GM19468 (cell line): ENCODE measurements at regions not wholly inside any gene's neighbourhood (a gene's known extent, or its start where the extent isn't known, plus 50 kb on each side); places are given as distances from the start of the nearest gene placed in this dataset.
A peak's percentile ranks its signal among the peaks of the same experiment; 100 is the strongest.
"Not testable (repeated sequence)": the region's sequence is repeated elsewhere in the genome, so short reads cannot be mapped to it uniquely, and the experiment has no call there.

Experiments
- ATAC-seq: cut with Tn5 transposase; IDR thresholded peaks from one replicate; pipeline ENCODE4 v1.9.1; 2021; ENCODE audit warnings: mild to moderate bottlenecking, moderate library complexity, moderate number of reproducible peaks; ENCODE audit not compliant: unreplicated experiment; ENCODE audit errors: extremely low read depth

- no peak for ATAC-seq
These were observed 152.2 kb downstream of the LIPI start for GRCh38 chr21:14058566-14058965.

DNA sequence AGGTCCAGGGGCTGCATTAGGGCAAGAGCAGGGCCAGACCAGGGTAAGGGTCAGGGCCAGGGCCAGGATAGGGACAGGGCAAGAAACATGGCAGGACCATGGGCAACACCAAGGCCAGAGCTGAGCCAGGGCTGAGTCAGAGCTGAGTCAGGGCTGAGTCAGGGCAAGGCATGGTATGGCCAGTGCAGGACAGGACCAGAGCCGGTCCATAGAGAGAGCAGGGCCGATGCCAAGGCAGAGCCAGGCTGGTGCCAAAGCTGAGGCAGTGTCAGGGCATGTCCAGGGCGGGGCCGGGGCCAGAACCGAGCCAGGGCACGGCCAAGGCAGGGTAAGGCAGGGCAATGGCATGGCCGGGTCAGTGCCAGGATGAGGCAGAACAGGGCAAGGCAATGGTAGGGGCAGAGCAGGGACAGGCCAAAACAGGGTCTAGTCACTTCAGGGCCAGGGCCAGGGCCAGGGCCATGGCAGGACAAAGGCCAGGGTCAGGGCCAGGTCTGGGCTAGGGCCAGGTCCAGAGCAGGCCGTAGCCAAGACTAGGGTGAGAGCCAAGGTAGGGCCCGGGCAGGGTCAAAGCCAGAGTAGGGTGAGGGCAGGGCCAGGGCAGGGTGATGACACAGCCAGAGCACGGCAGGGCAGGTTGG, 152.8 kb downstream of the LIPI start:
- not testable (repeated sequence) for ATAC-seq

DNA sequence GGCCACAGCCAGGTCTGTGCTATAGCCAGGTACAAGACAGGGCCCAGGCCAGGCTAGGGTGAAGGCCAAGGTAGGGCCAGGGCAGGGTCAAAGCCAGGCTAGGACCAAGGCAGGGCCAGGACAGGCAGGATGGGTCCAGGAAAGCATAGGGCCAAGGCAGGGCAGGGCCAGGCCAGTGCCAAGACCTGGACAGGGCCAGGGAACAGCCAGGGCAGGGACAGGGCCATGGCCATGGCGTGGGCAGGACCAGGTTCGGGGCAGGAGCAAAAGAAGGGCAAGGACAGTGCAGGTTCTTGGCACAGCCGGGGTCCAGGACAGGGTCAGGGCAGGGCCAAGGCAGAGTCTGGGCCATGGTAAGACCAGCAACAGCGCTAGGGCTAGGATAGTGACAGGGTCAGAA, 153.4 kb downstream of the LIPI start:
- ATAC-seq: no peak

DNA sequence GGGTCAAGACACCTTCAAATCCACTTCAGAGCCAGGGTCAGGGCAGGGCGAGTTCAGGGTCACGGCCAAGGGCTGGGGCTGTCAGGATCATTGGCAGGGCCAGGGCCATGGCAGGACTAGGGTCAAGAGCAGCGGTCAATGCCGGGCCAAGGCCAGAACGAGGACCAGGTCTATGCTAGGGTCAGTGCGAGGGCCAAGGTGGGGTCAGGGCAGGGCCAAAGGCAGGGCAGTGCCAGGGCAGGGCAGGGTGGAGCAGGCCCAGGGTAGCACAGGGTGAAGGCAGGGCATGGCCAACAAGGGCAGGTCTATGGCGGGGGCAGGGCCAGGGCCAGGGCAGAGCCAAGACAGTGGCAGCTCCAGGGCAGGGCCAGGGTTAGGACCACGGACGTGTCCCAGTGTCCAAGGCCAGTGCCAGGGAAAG, 154.0 kb downstream of the LIPI start:
- ATAC-seq: no peak

GRCh38 chr21:14055746-14056515, 154.8 kb downstream of the LIPI start:
- ATAC-seq: not testable (repeated sequence)

GRCh38 chr21:14054682-14055081, 156.1 kb downstream of the LIPI start:
- ATAC-seq: no peak

GRCh38 chr21:14050121-14050520, 160.6 kb downstream of the LIPI start:
- no peak for ATAC-seq

DNA sequence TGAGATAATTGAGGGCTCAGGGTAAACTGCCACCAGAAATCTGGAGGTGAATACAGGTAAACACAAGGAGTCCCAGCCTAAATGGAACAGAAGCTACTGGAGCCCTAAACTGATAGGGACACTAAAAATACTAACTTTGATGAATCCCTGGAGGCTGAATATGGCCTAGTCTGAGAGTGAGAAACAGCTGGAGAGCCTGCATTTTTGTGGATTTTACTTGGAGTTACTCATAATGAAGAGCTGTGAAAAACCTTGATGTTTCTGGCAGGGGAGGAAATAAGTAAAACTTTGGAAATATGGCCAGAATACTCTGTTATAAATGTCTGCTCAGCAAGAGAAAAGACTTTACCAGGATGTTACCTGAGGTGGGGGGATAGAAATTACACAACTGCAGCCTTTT, 164.4 kb downstream of the LIPI start:
- ATAC-seq: no peak

DNA sequence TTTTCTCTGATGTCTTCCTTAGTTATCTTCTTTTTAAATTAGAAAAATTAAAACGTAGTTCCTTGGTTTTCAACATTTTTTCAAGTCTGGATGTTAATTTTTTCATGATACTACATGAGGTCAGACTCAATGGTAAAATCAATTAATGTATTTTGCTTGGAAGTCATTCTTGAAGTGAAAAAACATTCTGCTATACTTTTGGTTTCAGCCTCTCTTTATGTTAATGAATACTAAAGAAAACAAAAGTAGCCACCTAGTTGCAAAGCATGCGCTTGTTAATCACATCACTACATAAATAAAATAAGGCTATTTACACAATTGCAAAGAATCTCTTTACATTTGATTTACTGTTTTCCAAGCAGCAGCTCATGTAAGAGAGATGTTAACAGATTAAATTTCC, 170.4 kb downstream of the LIPI start:
- ATAC-seq: no peak

DNA sequence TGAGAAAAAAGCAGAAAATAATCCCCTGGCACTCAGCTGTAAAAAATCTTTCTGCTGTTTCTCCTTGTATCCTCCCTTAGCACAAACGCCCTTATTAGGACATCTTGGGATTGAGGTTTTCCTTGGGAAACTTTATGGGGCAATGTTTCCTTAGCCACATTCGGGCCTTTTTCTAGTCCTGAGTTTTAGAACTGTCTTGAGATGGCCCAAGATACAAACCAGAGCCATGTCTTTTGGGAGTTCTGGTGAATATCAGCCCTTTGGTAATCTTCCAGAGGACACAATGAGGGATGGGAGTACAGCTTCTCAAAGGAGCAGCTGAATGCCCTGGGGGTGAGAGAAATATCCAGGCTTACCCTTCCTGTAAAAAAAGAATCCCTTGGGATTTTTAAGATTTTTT, 182.1 kb downstream of the LIPI start:
- ATAC-seq: not testable (repeated sequence)

GRCh38 chr21:14027235-14027869, 183.4 kb downstream of the LIPI start:
- ATAC-seq: peak; percentile 100

DNA sequence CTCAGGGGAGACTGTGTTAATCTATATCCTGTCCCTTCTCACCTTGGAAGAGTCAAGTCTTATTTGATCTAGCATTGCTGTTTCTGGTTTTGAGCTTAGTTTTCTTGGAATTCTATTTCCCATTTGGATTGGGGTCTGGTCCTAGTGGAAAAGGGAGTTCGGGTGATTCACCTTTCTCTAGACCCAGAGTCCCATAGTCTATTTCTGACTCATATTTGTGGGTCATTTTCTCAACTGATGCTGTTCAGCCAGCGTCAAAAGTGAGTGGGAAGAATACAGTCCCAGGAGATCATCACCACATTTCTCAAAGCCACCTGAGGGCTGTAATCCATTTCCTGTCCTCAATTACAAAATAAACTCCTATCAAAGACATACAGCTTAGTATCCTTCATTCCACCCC, 190.6 kb downstream of the LIPI start:
- ATAC-seq: not testable (repeated sequence)

- not testable (repeated sequence) for ATAC-seq
These were observed 194.9 kb downstream of the LIPI start for GRCh38 chr21:14015841-14016240.

GRCh38 chr21:14013623-14014498, 196.9 kb downstream of the LIPI start:
- not testable (repeated sequence) for ATAC-seq

DNA sequence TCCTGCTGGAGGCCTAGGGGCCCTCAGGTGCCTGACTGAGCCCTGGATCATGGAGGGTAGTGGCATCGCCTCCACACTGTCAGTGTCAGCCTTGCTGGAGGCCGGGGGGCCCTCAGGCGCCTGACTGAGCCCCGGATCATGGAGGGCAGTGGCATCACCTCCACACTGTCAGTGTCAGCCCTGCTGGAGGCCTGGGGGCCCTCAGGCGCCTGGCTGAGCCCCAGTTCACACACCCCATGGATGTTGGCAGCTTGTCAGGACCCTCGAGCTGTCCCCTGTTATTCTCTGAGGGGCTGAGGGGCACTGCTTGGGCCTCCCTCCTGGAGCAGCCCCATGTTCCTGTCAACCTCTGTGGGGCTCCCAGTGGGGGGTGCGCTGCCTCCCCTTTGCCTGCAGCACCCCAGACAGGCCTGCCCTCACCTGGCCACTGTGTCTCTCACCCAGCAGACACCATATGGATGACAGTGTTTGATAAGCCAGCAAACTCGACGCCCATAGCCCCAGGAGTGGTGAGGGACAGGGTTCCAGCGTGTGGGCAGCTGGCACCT, 197.6 kb downstream of the LIPI start:
- no peak for ATAC-seq

GRCh38 chr21:14012409-14012808, 198.3 kb downstream of the LIPI start:
- no peak for ATAC-seq

GRCh38 chr21:14011751-14012150, 199.0 kb downstream of the LIPI start:
- not testable (repeated sequence) for ATAC-seq

GRCh38 chr21:14011149-14011548, 199.6 kb downstream of the LIPI start:
- ATAC-seq: not testable (repeated sequence)

DNA sequence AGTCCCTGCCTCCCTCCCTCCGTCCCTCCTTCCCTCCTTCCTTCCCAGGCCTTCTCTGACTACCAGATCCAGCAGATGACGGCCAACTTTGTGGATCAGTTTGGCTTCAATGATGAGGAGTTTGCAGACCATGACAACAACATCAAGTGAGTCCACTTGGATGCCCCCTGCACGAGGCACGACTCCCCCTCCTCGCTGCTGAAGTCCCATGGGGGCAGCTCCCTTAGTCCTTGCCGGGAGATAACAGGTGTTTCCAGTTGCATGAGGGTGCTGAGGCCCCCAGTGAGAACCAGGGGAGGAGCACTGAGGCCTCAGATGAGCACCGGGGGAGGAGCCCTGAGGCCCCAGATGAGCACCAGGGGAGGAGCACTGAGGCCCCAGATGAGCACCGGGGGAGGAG, 200.0 kb downstream of the LIPI start:
- ATAC-seq: no peak

DNA sequence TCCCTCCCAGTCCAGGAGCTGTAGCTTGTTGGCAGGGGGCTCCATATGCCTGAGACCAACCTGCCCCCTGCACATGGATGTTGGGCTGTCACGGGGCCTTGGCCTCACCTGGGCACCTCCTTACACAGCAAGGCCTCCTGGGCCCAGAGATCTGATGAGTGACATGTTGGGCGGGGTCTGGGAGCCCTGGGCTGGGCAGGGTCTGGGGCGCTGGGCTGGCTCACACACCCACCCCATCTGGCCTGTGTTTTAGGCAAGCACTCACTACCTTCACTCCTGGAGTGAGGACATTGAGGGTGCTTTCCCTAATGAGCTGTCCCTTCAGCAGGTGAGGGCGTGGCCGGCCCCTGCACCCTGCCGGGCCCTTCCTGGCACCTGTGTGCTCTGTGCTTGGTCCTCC, 200.8 kb downstream of the LIPI start:
- not testable (repeated sequence) for ATAC-seq
